GM06990 (cell line): ENCODE measurements at regions not wholly inside any gene's neighbourhood (a gene's known extent, or its start where the extent isn't known, plus 50 kb on each side); places are given as distances from the start of the nearest gene placed in this dataset.

ENCODE experiments used
- DNase-seq: peaks from one replicate; pipeline ENCODE4 v3.0.0-alpha.2; 2011; ENCODE audit not compliant: insufficient read length; ENCODE audit errors: extremely low read depth
- H3K27me3 ChIP-seq: replicated peaks from 2 replicates; pipeline ENCODE4 v1.6.0; 2011; ENCODE audit warnings: low read length; ENCODE audit not compliant: control insufficient read depth, insufficient read depth
- H3K36me3 ChIP-seq: 2 replicates; pipeline ENCODE4 v1.5.1; 2011; ENCODE audit warnings: low read length; ENCODE audit not compliant: control insufficient read depth, insufficient read depth
- H3K4me3 ChIP-seq: replicated peaks from 2 replicates; pipeline ENCODE4 v1.5.1; 2011; ENCODE audit warnings: low read depth, mild to moderate bottlenecking, control low read depth, low read length
- TF ChIP-seq, protein P1 (sequence below): IDR thresholded peaks from 2 replicates; pipeline ENCODE4 v1.5.1; 2011; ENCODE audit warnings: low read length, control low read depth, mild to moderate bottlenecking, inconsistent platforms; ENCODE audit not compliant: insufficient read depth, poor library complexity, severe bottlenecking

DNA sequence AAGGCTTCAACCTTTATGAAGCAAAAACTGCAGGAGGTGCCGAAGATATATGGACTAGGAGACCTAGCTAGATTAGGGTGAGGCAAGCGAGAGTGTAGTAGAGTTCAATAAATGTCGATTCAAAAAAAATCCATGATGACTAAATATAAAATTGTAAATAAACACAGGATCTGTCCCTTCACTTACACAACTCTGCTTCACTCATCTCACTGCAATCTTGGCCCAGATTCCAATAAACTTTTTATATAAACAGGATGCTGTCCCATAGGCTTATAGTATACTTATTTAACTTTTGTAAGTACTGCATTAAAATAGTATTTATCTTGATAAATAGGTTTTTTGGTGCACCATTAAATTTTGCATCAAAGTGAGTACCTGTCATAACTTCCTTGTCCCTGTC, 648.4 kb upstream of the NRSN1 start:
- no peak overlapping the region for H3K4me3 ChIP-seq
- TF ChIP-seq, protein P1, sequence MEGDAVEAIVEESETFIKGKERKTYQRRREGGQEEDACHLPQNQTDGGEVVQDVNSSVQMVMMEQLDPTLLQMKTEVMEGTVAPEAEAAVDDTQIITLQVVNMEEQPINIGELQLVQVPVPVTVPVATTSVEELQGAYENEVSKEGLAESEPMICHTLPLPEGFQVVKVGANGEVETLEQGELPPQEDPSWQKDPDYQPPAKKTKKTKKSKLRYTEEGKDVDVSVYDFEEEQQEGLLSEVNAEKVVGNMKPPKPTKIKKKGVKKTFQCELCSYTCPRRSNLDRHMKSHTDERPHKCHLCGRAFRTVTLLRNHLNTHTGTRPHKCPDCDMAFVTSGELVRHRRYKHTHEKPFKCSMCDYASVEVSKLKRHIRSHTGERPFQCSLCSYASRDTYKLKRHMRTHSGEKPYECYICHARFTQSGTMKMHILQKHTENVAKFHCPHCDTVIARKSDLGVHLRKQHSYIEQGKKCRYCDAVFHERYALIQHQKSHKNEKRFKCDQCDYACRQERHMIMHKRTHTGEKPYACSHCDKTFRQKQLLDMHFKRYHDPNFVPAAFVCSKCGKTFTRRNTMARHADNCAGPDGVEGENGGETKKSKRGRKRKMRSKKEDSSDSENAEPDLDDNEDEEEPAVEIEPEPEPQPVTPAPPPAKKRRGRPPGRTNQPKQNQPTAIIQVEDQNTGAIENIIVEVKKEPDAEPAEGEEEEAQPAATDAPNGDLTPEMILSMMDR: no peak
- H3K36me3 ChIP-seq: no peaks in the 10 kb centered on the region
- no peaks in the 10 kb centered on the region for H3K27me3 ChIP-seq
- DNase-seq: no peak

DNA sequence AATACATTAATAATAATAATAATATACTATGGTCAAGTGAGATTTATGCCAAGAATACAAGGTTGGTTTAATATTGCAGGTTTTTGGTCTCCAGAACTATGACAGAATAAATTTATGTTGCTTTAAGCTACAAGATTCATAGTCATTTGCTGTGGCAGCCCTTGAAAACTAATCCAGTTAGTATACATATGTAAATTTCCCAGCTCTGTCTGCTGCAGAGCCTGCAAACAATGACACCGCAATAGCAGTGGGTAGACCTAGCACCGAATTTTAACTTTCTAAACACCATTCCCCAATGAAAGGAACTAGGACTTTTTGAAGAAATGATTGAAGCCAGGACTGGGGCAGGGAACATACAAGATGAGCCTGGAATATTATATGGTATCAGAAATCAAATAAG, 647.7 kb upstream of the NRSN1 start:
- no peak overlapping the region for H3K4me3 ChIP-seq
- no peaks in the 10 kb centered on the region for H3K27me3 ChIP-seq
- DNase-seq: no peak
- H3K36me3 ChIP-seq: no peaks in the 10 kb centered on the region
- TF ChIP-seq, protein P1: no peak

DNA sequence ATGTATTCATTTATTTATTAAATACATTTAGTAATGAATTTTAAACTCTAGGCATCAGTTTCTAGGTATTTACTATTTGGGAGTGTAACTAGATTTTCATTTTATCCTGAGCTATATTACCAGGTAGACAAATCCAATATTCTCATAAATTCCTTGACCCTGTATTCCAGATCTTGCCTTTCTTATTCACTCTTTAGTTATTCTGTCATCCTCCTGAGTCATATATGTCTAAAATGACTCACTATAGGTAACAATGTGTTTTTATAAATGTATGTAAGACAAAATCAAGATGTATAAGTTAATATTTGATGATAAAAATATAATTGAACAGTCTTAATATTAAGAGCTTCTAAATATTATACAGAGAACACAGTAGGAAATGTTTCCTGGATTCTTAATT, 642.1 kb upstream of the NRSN1 start:
- TF ChIP-seq, protein P1: no peak
- H3K27me3 ChIP-seq: no peaks in the 10 kb centered on the region
- H3K36me3 ChIP-seq: no peaks in the 10 kb centered on the region
- no peak for DNase-seq
- no peak overlapping the region for H3K4me3 ChIP-seq

DNA sequence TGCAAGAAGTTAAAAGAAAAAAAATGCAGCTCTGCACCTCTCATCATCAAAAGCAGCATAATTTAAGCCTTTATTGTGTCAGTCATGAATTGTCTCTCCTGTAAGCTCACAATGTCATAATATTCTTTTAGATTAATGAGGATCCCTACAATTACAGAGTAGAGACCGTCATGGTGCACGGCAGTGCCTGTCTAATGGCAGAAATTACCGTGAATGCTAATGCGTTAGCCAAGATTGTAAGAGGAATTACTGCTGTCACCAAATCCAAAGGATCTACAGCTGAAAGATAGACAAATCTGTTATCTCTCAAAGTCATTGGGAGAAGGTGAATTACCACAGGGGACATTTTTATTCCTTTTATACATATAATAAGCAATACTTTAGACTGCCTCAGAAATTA, 631.6 kb upstream of the NRSN1 start:
- Histone ChIP-seq H3K27me3 (no peaks in the 10 kb centered on the region), H3K36me3 (no peaks in the 10 kb centered on the region), H3K4me3 (no peak overlapping the region)
- TF ChIP-seq, protein P1: no peak
- DNase-seq: no peak

DNA sequence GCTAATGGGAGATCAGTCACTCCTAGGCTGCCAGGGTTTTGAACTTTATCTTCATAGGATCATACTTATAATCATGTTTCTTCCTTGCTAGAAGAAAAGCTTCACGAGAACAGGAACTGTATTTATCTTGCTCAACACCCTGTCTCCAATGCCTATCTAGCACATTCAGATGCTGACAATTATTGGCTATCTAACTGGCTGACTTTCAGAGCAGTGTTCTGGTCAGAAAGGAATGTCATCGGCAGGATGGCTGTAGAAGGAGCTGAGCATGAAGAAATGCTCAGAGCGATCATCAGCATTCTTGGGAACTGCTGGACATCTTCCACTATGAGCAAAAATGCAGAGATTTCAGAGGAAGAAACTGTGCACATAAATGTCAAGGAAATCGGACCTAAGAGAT, 628.0 kb upstream of the NRSN1 start:
- no peak overlapping the region for H3K4me3 ChIP-seq
- DNase-seq: no peak
- TF ChIP-seq, protein P1: no peak
- H3K27me3 ChIP-seq: no peaks in the 10 kb centered on the region
- no peaks in the 10 kb centered on the region for H3K36me3 ChIP-seq

DNA sequence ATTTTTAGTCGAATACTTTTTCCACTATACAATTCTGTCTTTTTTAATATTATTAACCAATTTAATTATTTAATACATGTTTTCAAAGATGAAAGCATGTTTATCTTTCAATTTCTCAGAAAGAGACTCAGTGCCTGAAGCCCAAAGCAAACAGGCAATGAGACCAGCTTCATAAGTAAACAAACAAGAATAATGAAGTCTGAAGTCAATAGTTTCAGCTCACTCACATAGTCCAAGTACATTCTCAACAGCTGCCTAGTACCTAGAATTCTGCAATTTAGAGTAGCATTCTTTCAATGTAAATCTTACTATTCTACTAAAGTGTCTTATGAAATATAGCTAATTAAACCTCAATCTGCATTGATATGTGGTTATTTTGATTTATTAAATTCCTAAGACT, 626.5 kb upstream of the NRSN1 start:
- H3K27me3 ChIP-seq: no peaks in the 10 kb centered on the region
- H3K4me3 ChIP-seq: no peak overlapping the region
- no peak for DNase-seq
- TF ChIP-seq, protein P1: no peak
- H3K36me3 ChIP-seq: no peaks in the 10 kb centered on the region
